Thoracic aorta (tissue), 2 donors: ENCODE measurements at regions not wholly inside any gene's neighbourhood (a gene's known extent, or its start where the extent isn't known, plus 50 kb on each side); places are given as distances from the start of the nearest gene placed in this dataset.

Source experiments
- ATAC-seq: fragments of 150-250 bp; one replicate; pipeline ENCODE4 v1.8.0; 2017; ENCODE audit warnings: low read depth; ENCODE audit not compliant: insufficient number of reproducible peaks, low FRiP score
- DNase-seq: peaks from one replicate; pipeline ENCODE4 v3.0.0-alpha.2; 2020; ENCODE audit warnings: low spot score
- H3K27ac ChIP-seq, 2 donors: fragments of 200-600 bp; sonication (generic); 1 replicate in 1 of 2; 2 replicates in 1 of 2; pipeline ENCODE4 v1.5.1; 2016; ENCODE audit warnings: mild to moderate bottlenecking in 2 of 2, moderate library complexity in 2 of 2
- H3K27me3 ChIP-seq: fragments of 200-600 bp; sonication (generic); replicated peaks from 2 replicates; pipeline ENCODE4 v1.6.0; 2016; ENCODE audit warnings: mild to moderate bottlenecking; ENCODE audit not compliant: insufficient read depth
- H3K36me3 ChIP-seq: fragments of 200-600 bp; sonication (generic); one replicate; pipeline ENCODE4 v1.5.1; 2016
- H3K4me1 ChIP-seq, 2 donors: fragments of 200-600 bp; sonication (generic); 1 replicate in 1 of 2; 2 replicates in 1 of 2; pipeline versions ENCODE4 v1.5.1 to v1.6.0; 2016; ENCODE audit warnings: low read depth in 2 of 2, mild to moderate bottlenecking in 1 of 2; ENCODE audit not compliant: control insufficient read depth in 1 of 2
- H3K4me3 ChIP-seq: fragments of 200-600 bp; sonication (generic); 2 replicates; pipeline ENCODE4 v1.5.1; 2016; ENCODE audit warnings: mild to moderate bottlenecking
- H3K9me3 ChIP-seq: fragments of 200-600 bp; sonication (generic); 2 replicates; pipeline ENCODE4 v1.5.1; 2016
- CTCF ChIP-seq: fragments of 200-600 bp; sonication (generic); IDR thresholded peaks from one replicate; pipeline ENCODE4 v1.5.1; 2019; ENCODE audit warnings: antibody characterized with exemption

DNA sequence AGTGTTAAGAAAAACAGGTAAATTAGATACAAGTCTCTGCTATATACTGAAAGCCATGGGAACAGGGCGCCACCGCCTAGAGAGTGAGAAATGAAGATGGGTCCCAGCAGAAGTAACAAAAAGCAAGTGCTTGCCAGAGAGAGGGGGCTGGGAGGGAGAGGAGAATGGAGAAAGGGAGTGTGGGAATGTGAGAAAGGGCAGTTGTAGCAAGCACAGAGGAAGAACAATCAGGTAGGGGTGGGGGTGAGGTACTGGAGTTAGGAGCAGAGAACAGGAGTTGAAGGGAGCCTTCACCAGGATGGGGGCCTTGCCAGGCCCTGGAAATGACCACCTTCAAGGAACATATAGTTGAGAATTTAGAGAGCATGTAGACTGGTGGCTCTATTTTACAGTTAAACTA is 66.8 kb downstream of the TCF20 start:
- Histone ChIP-seq H3K27ac (no peak overlapping the region), H3K27me3 (no peaks in the 10 kb centered on the region), H3K4me1 (peaks cover 6 to 8% of the 10 kb centered on the region in 2 donors), H3K4me3 (no peak overlapping the region), H3K9me3 (no peaks in the 10 kb centered on the region), H3K36me3 (no peaks in the 10 kb centered on the region)
- no peak for ATAC-seq
- no peak for DNase-seq
- TF ChIP-seq CTCF: no peak

DNA sequence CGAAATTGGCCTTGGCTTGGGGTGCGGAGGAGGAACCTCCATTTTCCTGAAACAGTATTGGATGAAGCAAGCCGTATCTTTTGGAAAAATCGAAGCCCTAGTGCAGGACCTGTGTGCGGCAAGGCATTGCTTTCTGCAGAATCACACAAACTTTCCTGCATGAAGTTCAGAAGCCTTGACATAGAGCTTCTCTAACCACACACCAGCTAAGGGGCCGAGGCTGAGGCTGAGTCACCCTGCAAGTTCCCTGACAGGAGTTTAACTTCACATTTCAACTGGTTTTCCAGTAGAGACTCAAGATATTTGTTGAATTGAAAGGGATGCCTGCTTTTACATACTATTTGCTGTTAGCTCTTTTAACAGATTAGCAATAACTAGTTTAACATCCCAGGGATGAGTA is 67.8 kb downstream of the TCF20 start:
- H3K4me3 ChIP-seq: no peak overlapping the region
- ATAC-seq: no peak

GRCh38 chr22:42202048-42202447 is 68.4 kb downstream of the TCF20 start:
- H3K9me3 ChIP-seq: no peaks in the 10 kb centered on the region
- H3K4me1 ChIP-seq: peaks cover under 1 to 3% of the 10 kb centered on the region in 2 donors
- no peaks in the 10 kb centered on the region for H3K36me3 ChIP-seq
- no peak for TF ChIP-seq CTCF
- DNase-seq (no peak), ATAC-seq (no peak)
- H3K4me3 ChIP-seq: no peak overlapping the region
- H3K27ac ChIP-seq: no peak overlapping the region
- H3K27me3 ChIP-seq: no peaks in the 10 kb centered on the region

More for the DNA sequence above, 67.8 kb downstream of the TCF20 start:
- peaks cover 6 to 8% of the 10 kb centered on the region in 2 donors for H3K4me1 ChIP-seq
- no peaks in the 10 kb centered on the region for H3K27me3 ChIP-seq
- TF ChIP-seq CTCF: no peak
- no peak for DNase-seq
- H3K27ac ChIP-seq: no peak overlapping the region
- no peaks in the 10 kb centered on the region for H3K9me3 ChIP-seq
- H3K36me3 ChIP-seq: no peaks in the 10 kb centered on the region

DNA sequence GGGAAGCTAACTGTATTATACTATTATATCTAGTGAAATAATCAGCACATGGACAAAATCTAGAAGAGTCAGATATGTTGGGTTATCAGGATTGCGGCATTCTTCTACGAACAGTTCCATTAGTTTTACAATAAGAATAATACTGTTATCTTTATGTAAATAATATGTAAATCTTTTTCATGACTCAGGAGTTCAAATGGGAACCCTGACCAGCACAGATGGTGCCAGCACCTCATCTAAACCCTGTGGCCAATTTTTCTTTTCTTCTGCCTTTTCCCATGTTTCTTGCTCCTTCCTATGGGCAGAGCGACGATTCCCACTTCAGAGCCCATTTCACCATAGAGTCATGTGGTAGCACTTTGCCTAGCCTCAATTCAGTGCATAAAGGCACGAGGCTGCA is 68.4 kb upstream of the CYP2D6 start:
- ATAC-seq: no peak
- no peak for TF ChIP-seq CTCF
- no peak for DNase-seq

DNA sequence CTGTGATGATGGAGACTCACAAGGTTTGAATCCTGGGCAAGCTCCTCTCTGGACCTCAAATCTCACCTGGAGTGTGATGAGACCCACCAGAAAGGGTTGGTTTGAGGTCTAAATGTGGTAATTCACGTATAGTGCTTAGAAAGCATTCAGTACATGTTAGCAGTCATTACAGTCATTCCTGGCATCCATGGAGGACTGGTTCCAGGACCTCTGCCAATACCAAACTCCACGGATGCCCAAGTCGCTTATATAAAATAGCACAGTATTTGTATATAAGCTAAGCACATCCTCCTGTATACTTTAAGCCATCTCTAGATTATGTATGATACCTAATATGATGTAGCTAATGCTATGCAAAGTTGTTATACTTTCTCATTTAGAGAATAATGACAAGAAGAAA is 67.6 kb upstream of the CYP2D6 start:
- DNase-seq: no peak
- H3K4me3 ChIP-seq: no peak overlapping the region
- no peaks in the 10 kb centered on the region for H3K9me3 ChIP-seq
- H3K36me3 ChIP-seq: no peaks in the 10 kb centered on the region
- no peak overlapping the region for H3K27ac ChIP-seq
- H3K4me1 ChIP-seq: peaks cover 0 to 2% of the 10 kb centered on the region in 2 donors
- no peak for ATAC-seq
- H3K27me3 ChIP-seq: no peaks in the 10 kb centered on the region
- TF ChIP-seq CTCF: no peak

More for the DNA sequence above, 68.4 kb upstream of the CYP2D6 start:
- H3K27ac ChIP-seq: no peak overlapping the region
- no peaks in the 10 kb centered on the region for H3K9me3 ChIP-seq
- no peaks in the 10 kb centered on the region for H3K4me1 ChIP-seq
- H3K4me3 ChIP-seq: no peak overlapping the region
- no peaks in the 10 kb centered on the region for H3K36me3 ChIP-seq
- H3K27me3 ChIP-seq: no peaks in the 10 kb centered on the region
